ENCODE measurements at regions not wholly inside any gene's neighbourhood (a gene's known extent, or its start where the extent isn't known, plus 50 kb on each side); places are given as distances from the start of the nearest gene placed in this dataset.
A peak's percentile ranks its signal among the peaks of the same experiment; 100 is the strongest.

- DNase-seq (ENCODE audit: low spot score): no peak
Observed at GRCh38 chr3:157807280-157807679, 298.9 kb downstream of the SHOX2 start.

- DNase-seq (ENCODE audit: low spot score): no peak
Observed at GRCh38 chr3:157805538-157805937, 300.7 kb downstream of the SHOX2 start.

GRCh38 chr3:157794771-157795170, 291.6 kb upstream of the VEPH1 start:
- no peak for DNase-seq (ENCODE audit: low spot score)

DNA sequence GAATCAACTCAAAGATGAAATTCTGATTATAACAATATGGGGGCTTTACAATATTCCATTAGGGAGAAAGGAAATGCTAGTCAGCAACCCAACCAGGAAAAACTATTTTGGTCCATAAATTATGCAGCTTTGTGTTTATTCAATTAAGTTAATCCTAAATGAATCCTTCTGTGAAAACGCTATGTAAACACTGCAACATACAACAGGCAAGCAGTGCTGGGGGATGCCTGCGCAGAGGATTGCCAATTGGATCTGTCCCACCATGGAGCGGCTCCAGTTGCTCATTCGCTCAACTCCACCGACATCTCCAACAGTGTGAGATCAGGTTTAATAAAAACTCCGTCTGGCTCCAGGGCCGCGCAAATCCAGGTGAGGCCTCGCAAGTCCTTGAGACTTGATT, 290.5 kb upstream of the VEPH1 start:
- no peak for DNase-seq (ENCODE audit: low spot score)

DNA sequence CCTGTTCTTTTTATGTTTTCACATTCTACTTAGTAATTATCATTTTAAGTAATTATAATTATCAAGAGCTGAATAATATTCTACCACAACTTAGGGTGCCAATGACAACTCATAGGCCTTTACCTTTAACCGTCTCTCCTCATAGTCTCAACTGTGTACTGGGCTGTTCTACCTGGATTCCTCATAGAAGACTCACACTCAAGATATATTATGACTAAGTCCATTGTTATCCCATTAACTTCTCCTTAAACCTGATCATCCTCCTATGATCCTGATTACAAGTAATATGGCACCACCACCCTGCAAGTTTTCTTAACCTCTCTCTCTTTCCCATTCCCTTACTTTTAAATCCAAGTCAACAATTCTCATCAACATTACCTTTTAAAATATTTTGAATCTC, 285.9 kb upstream of the VEPH1 start:
- no peak for DNase-seq (ENCODE audit: low spot score)

- DNase-seq (ENCODE audit: low spot score): no peak
Observed at GRCh38 chr3:157786618-157787017, 283.4 kb upstream of the VEPH1 start.

DNA sequence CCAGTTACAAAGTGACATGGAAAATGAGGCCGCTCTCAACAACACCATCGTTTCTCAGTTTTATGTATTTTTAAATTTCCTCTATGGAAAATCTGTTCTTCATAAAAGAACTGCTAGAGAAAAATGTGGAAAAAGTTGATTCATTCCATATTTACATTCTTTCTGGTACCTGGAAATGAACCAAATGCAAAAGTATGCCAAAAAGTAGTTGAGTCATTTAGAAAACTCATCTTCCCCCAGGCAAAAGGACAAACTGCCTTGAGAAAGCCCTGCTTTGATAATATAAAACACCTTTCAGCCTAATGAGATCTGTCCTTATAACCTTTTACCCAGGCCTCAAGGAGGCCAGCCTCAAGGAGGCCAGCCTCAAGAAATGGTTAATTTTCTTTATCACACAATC, 283.0 kb upstream of the VEPH1 start:
- DNase-seq (ENCODE audit: low spot score): no peak

DNA sequence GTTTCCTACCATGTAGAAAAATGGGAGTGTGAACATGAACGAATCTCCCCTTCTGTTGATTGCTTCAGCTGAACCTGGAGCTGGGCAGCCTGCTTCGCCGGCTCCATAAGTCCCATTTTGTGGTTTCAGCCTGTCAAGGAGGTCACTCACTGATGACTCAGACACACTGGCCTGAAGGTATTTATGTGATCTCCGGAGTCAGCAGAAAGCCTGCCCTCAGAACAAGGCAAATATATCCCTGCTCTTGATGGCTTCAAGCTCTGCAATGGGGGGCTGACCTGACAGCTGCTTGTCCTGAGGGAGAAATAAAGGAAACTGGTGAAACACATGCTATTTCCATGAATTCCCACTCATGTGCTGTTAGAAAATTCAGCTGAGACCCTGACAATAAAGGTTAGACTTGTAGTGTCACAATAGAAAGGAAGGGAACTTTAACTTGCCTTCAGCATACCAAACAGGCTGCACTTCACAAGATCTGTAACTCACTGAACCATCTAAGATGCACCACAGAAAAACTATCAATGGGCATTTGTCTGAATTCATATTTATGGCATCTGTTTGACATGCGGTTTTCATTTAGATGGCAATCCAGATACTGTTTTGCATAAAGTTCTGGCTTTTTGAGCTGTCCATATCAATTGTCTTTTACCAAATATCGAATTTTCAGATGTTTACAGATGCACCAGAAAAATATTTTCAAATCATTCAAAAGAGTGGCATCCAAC, 282.0 kb upstream of the VEPH1 start:
- DNase-seq (ENCODE audit: low spot score): no peak

- DNase-seq (ENCODE audit: low spot score): no peak
Observed at GRCh38 chr3:157782236-157782635, 279.0 kb upstream of the VEPH1 start.

DNA sequence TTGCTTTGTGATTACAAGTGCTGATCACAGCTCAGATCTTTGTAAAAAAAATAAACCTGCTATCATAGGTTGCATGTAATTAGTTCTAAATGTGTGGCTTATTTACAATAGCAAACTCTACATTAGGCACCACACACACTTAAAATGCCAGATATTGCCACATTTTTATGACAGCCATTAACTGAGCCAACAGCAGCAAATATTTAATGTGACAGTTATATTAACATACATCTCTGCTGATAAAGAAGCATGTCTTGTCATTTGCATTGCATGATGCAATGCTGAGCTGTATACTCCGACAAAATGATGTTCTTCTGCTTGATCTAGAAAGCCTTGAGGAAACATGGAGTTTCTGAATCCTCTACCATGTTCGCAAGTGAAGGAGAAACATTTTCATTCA, 273.6 kb upstream of the VEPH1 start:
- no peak for DNase-seq (ENCODE audit: low spot score)

GRCh38 chr3:157775446-157775845, 272.2 kb upstream of the VEPH1 start:
- no peak for DNase-seq (ENCODE audit: low spot score)

GRCh38 chr3:157769378-157769777, 266.2 kb upstream of the VEPH1 start:
- DNase-seq (ENCODE audit: low spot score): no peak

GRCh38 chr3:157767607-157768006, 264.4 kb upstream of the VEPH1 start:
- DNase-seq (ENCODE audit: low spot score): no peak

GRCh38 chr3:157763644-157764043, 260.4 kb upstream of the VEPH1 start:
- DNase-seq (ENCODE audit: low spot score): no peak

DNA sequence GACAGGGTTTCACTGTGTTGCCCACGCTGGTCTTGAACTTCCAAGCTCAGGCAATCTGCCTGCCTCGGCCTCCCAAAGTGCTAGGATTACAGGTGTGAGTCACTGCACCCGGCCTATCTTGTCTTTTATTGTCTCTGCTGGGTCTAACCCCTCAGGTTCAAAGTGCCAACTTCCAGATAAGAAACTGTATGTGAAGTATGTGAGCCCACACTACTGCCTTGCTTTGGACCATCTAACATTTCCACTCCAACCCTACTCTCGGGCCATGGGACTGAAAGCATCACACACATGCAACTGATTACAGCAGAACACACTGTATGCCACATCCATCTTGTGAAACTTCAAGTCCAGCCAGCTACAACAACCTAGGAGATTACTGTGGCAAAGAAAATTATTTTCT, 256.1 kb upstream of the VEPH1 start:
- no peak for DNase-seq (ENCODE audit: low spot score)

DNA sequence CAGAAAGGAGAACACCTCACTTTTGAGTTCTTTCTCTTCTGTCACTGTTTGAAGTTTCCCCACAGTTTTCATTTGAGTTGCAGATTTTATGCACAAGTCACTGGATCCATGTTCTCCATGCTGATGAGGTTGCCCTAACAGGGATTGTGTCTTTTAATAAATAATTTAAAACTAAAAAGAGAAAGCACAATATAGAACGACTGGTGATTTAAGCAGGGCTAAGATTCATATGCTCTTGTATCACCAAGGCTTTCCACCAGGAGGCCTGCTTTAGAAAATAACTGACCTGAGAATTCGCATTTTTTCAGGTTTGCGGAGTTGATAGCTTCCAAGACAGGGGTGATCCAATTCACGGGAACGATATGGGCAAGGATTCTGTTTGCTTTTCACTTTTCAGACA, 252.0 kb upstream of the VEPH1 start:
- DNase-seq (ENCODE audit: low spot score): peak; percentile 18

DNA sequence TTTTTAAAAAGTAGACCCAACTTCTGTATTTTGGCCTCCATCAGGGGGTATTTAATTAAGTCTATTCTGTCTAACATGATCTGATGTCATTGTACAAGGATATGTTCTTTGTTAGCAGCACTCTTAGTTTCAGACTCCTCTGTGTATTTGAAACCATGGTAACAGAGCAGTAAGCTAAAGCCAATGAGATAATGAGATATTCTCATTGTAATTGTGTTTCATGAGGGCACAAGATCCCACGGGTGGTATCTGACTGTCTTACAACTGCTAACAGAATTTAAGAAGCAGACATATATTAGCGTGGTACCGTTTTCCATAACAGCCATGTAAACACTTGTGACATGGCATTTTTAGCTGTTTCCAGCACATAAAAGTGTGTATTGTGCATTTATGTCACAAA, 251.2 kb upstream of the VEPH1 start:
- DNase-seq (ENCODE audit: low spot score): no peak

DNA sequence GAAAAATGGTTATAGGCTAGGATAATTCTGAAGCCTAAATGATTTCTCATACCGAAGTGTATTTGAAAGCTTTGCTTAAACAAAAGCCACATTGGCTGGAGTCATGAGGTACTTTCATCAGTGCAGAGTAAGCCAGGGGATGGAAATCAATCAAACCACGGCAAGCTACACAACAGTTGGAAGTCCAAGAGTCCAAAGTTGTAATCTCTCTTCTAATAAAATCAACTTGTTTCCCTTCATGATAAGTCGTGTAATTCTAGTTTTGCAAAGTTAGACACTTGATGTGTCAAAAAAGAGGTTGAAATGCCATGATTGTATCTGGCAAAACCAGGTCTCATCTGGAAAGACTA, 250.5 kb upstream of the VEPH1 start:
- DNase-seq (ENCODE audit: low spot score): no peak

DNA sequence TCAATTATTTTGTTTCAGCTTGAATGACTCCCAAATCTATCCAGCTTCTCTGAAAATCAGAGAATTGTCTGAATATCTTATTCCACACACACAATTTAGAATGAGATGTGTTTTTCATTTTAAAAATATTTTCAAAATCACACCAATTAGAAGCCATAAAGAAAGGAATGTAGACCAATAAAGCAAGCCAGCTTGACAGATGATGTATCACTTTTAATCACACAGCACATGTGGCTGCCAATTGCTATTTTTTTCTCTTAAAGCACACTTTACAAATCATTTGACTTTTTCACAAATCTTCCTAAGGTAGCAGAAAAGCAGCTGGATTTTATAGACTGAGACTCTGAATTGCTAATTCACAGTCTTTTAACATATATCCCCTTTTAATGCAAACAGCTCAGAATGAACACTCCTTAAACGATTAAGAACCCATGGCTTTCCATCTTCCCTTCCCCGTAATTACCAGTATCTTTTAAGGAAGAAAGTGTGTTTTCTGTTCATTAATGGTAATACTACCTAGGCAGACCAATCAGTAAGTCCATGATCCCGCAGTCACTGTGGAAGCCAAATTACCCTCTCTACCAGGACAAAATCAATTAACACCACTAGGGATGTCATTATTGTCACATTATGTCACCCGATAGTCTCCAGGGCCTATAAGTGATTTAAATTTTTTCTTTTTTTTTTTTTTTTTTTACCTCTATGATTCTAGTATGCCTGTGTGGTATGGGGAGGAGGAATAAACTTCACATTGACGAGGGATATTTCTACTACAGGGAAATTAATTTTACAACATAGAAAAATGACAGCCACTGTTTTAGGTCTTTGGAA, 250.0 kb upstream of the VEPH1 start:
- no peak for DNase-seq (ENCODE audit: low spot score)

GRCh38 chr3:157752554-157752953, 249.3 kb upstream of the VEPH1 start:
- no peak for DNase-seq (ENCODE audit: low spot score)

DNA sequence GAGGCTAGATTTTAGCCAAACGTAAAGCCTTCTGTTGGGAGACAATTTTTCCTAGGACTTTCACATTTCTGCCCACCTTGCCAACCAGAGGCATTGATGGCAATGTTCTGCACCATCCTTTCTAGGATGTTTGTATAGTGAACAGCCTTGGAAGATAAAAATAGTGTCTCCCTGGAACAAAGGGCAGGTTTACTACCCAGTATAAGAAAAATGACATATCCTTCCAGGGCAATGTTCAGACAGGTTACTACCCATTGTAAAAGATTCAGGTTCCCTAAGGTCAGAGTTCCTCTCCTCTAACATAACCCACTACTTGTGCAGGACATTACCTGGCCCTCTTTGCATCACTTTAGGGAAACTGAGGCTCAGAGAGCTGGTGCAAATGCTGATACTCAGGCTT, 248.2 kb upstream of the VEPH1 start:
- no peak for DNase-seq (ENCODE audit: low spot score)

DNA sequence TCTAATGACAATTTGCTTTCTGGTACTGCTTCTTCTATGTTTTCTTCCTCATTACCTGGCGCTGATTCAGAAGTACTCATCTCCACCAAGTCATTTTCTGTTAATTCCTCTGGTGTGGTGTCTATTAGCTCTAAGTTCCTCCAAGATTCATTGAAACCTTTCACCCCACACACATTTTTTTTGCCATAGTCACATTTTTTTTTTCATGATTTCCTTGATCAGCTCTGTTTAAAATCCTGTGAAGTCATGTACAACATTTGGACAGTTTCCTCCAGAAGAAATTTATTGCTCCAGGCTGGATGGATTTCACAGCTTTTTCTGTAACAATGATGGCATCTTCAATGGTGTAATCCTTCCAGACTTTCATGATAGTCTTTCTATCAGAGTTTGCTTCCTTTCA, 243.2 kb upstream of the VEPH1 start:
- DNase-seq (ENCODE audit: low spot score): no peak

DNA sequence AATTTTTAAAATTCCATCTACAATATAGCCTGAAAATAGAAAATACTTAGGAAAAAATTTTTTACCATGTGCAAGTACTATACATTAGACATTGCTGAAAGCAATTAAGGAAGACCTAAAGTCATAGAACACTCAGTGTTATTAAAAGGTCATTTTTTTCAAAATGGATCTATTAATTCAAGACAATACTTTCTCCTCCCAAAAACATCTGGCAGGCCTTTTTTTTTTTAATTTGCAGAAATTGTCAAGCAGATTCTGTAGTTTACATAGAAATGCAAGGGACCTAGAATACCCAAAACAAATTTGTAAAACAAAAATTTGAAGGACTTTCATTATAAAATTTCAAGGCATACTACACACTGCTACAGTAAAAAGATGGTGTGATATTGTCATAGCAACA, 238.4 kb upstream of the VEPH1 start:
- DNase-seq (ENCODE audit: low spot score): no peak

DNA sequence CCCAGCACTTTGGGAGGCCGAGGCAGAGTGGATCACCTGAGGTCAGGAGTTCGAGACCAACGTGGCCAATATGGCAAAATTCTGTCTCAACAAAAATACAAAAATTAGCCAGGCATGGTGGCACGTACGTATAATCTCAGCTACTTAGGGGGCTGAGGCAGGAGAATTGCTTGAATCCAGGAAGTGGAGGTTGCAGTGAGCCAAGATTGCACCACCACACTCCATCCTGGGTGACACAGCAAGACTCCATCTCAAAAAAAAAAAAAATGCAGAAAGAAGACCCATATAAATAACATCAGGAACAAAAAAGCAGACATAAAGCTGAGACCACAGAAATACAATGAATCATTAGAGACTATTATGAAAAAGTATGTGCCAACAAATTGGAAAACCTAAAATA, 235.2 kb upstream of the VEPH1 start:
- no peak for DNase-seq (ENCODE audit: low spot score)
